D721Med (cell line): ENCODE measurements at regions not wholly inside any gene's neighbourhood (a gene's known extent, or its start where the extent isn't known, plus 50 kb on each side); places are given as distances from the start of the nearest gene placed in this dataset.

Experiments
- DNase-seq: peaks from one replicate; pipeline ENCODE4 v3.0.0; 2011; ENCODE audit warnings: low spot score; ENCODE audit not compliant: insufficient read length
- FAIRE-seq: peaks from 2 replicates; lab custom pipeline; 2011; peaks lifted over from hg19 to GRCh38; lab: Jason Lieb, UNC
- TF ChIP-seq, protein P1 (sequence below): IDR thresholded peaks from 2 replicates; pipeline ENCODE4 v1.5.1; 2012; ENCODE audit warnings: mild to moderate bottlenecking, control low read depth; ENCODE audit not compliant: insufficient read depth; ENCODE audit errors: missing control alignments

DNA sequence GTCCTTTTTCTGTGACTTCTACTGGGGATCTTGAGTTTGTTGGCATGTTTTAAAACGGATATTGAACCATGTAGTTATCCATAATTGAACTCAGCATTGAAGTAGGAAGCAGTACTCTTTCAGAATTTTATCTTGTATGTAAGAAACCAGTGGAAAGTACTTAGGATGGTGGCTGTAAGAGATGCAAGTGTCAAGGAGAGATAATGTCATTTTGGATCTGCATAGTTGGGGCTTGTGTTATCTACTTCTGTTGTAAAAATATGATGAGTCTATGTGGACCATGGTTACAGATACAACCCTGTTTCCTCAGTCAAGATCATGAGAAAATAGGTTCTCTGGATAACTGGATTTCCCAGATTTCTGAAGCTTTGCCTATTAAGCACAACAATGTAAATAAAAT is 113.7 kb downstream of the NAB1 start:
- FAIRE-seq = no peak
- DNase-seq = no peak
- TF ChIP-seq, protein P1, sequence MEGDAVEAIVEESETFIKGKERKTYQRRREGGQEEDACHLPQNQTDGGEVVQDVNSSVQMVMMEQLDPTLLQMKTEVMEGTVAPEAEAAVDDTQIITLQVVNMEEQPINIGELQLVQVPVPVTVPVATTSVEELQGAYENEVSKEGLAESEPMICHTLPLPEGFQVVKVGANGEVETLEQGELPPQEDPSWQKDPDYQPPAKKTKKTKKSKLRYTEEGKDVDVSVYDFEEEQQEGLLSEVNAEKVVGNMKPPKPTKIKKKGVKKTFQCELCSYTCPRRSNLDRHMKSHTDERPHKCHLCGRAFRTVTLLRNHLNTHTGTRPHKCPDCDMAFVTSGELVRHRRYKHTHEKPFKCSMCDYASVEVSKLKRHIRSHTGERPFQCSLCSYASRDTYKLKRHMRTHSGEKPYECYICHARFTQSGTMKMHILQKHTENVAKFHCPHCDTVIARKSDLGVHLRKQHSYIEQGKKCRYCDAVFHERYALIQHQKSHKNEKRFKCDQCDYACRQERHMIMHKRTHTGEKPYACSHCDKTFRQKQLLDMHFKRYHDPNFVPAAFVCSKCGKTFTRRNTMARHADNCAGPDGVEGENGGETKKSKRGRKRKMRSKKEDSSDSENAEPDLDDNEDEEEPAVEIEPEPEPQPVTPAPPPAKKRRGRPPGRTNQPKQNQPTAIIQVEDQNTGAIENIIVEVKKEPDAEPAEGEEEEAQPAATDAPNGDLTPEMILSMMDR = no peak

DNA sequence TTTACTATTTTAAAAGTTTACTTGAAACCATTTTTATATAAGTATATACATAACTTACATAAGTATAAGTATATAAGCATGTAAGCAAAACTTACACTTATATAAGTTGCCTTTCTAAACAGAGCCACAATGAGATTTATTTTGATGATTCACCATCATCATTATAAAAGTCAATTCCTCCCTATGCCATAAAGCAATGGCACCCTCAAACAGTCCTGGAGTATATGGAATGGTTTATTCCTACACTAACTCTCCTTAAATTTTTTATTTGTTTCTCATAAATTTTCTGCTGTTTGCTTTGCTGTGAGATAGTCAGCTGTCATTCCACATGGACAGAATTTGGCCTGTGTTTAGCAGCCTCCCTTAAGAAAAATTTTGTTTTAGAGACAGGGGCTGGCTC is 114.2 kb downstream of the NAB1 start:
- TF ChIP-seq, protein P1 = no peak
- DNase-seq (no peak), FAIRE-seq (no peak)

DNA sequence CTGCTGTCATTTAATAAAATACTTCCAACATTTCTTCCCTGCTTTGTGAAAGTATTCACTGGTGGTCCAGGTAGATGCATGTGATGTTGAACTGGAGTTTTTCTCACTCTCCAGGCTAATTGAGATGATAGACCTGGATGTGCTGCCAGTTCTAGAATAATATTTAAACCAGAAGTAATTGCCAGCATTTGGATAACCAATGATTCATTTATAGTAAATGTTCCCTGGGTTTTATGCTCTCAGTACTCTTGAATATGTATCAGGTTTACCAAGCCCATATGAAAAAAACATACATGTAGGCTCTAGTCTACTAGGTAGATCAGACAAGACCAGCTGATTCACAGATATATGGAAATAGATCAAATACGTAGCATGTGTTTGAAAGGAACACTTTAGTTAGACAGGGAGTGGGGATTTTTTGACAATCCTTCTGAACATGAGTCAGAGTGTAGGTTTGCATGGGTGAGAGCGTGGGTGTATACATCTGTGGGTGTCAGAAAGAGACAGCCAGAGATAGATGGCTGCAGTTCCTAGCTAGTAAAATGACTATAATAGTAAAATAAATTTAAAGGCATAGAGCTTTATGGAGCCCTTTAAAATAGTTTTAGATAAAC is 115.1 kb downstream of the NAB1 start:
- FAIRE-seq (no peak), DNase-seq (no peak)

DNA sequence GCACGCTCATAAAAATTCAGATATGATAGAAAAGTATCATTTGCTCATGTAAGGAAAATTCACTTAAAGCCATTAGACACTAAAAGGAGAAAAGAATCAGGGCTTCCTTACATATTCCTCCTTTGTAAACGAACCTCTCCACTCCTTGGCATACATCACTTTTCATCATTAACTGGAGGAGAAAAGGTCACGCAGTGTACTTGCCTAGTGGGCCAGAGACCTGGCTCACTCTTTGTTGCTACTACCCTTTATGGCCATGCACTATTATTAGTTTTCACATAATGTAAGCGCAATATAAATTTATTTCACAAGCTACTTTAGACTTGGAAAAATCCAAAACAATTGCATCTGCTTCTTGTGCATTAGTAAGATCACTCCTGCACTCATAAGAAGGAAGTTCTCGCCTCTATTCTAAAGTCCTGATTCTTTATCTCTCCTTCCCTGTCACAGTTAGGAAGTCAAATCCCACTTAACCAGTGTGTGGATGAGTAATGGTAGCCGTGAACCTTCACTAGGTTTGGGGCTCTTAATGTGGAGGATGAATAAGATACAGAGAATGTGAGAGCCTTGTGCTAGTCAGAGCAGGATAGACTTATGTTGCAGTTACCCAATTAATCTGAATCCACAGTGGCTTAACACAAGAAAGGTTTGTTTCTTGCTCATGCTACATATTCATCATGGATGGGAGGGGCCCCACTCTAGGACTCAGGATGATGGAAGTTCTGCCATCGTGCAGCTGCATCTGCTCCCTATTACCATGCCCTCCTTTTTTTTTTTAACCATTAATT is 115.0 kb upstream of the GLS start:
- DNase-seq = no peak
- TF ChIP-seq, protein P1 = no peak
- no peak for FAIRE-seq

More for the DNA sequence above, 115.1 kb downstream of the NAB1 start:
- TF ChIP-seq, protein P1 = no peak

DNA sequence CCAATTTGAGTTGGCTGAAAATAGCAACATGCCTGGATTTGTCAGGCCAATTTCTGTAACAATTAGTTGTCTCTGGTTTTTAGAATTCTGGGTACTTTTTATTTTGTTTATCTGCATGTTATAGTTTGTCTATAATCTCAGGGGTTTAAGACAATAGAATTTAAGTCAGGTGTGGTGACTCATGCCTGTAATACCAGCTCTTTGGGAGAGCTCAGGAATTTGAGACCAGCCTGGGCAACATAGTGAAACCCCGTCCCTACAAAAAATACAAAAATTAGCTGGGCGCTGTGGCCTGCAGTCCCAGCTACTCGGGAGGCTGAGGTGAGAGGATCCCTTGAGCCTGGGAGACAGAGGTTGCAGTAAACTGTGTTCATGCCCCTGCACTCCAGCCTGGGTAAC is 114.4 kb upstream of the GLS start:
- TF ChIP-seq, protein P1 = no peak
- FAIRE-seq (no peak), DNase-seq (no peak)

DNA sequence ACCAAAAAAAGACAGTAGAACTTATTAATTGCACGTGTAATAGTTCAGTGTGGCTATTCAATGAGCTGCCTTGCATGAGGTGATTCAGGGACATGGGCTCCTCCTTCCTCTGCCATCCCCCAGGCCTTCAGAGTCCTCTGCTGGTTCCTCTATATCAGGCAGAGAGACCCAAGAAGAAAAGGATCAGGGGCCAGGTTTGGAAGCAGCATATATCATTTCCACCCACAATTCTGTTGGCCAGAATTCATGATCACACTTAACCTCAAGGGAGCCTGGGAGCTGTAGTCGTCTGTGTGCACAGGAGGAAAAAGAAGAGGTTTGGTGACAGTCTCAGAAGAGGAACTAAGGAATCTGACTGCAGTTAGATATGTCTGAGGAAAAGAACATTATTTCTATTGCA is 114.0 kb upstream of the GLS start:
- FAIRE-seq (no peak), DNase-seq (no peak)
- TF ChIP-seq, protein P1 = no peak

DNA sequence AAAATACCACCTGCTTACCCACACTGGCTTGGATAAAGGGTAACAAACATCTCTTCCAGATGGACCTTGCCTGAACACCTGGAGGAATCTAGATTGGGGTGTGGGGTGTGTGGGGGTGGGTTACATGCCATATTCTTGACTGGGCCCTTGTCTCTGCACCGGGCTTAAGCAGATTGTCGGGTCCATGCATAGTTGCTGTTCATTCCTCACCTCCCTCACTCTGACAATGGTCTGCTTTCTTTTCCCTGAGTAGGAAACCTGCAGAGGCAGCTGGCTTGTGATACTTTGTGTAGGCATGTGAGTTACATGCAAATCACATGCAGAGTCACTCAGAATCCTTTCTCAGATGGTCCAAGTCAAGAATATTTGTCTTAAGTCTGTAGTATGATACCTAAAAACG is 112.8 kb upstream of the GLS start:
- TF ChIP-seq, protein P1 = no peak
- no peak for FAIRE-seq
- DNase-seq = no peak
